BJ (cell line): ENCODE measurements at regions not wholly inside any gene's neighbourhood (a gene's known extent, or its start where the extent isn't known, plus 50 kb on each side); places are given as distances from the start of the nearest gene placed in this dataset.

Experiments used
- CTCF ChIA-PET: fragments of 350-600 bp; formaldehyde crosslinking; extraction: SDS; loops from one replicate; lab custom pipeline; 2021; ENCODE audit warnings: antibody characterized with exemption, inconsistent platforms; lab: Yijun Ruan, JAX
- POLR2A ChIA-PET: fragments of 300-600 bp; sonication (Branson Sonifier 250); formaldehyde crosslinking; extraction: SDS; loops from one replicate; lab custom pipeline; 2021; ENCODE audit warnings: antibody characterized with exemption; lab: Charles Lee
- DNase-seq: peaks from one replicate; pipeline ENCODE4 v3.0.0-alpha.2; 2011; ENCODE audit warnings: low read depth
- H3K27me3 ChIP-seq: 2 replicates; pipeline ENCODE4 v1.6.0; 2011; ENCODE audit warnings: low read length; ENCODE audit not compliant: control insufficient read depth, insufficient read depth
- H3K36me3 ChIP-seq: 2 replicates; pipeline ENCODE4 v1.5.1; 2011; ENCODE audit warnings: low read length; ENCODE audit not compliant: control insufficient read depth, insufficient read depth
- H3K4me3 ChIP-seq: 2 replicates; pipeline ENCODE4 v1.5.1; 2011; ENCODE audit warnings: low read depth, mild to moderate bottlenecking, control low read depth, low read length
- CTCF ChIP-seq: IDR thresholded peaks from 2 replicates; pipeline ENCODE4 v1.5.1; 2011; ENCODE audit warnings: low read depth, mild to moderate bottlenecking, control low read depth, inconsistent platforms, low read length, moderate library complexity; ENCODE audit not compliant: insufficient read depth

DNA sequence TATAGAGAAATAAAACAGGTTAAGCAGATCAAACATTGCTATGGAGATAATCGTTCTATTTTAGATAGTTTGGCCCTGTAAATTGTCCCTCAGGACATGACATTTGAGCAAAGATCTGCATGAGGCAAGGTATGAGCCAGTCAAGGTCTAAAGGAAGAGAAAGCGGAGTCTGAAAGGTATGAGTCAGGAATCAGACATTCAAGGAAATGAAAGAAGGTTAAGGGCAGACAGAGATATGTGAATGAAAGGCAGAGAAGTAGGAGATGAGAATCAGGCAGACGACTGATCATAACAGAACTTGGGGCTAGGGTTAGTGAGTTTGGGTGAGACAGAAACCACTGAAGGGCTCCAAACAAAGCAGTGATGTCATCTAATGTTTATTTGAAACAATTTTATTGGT, 775.8 kb downstream of the MAFB start:
- POLR2A ChIA-PET = no interaction called here
- Histone ChIP-seq H3K4me3 (no peak overlapping the region), H3K36me3 (no peaks in the 10 kb centered on the region), H3K27me3 (no peaks in the 10 kb centered on the region; the same call in 1 of the 2 replicates)
- CTCF ChIA-PET = no interaction called here
- no peak for TF ChIP-seq CTCF
- no peak for DNase-seq

DNA sequence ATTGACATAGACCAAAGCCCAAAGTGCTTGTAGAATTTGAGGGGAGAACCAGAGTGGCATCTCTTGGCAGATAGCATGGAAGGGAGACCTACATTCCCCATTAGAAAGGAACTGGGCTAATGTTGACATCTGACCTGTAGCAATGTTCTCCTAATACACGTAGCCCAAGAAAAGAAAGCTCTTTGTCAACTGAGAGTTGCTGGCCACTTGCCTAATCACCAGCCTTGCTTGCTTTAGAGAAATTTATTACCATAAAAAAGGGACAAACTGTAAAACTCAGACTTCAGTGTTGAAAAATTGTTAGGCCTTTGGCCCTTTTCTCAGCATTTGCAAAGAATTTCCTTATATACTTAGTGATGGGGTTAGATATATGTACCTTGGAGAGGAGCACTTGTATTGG, 777.5 kb downstream of the MAFB start:
- CTCF ChIA-PET = no interaction called here
- Histone ChIP-seq H3K4me3 (no peak overlapping the region), H3K27me3 (no peaks in the 10 kb centered on the region; the same call in 1 of the 2 replicates), H3K36me3 (no peaks in the 10 kb centered on the region)
- no peak for TF ChIP-seq CTCF
- POLR2A ChIA-PET = no interaction called here
- DNase-seq = no peak

DNA sequence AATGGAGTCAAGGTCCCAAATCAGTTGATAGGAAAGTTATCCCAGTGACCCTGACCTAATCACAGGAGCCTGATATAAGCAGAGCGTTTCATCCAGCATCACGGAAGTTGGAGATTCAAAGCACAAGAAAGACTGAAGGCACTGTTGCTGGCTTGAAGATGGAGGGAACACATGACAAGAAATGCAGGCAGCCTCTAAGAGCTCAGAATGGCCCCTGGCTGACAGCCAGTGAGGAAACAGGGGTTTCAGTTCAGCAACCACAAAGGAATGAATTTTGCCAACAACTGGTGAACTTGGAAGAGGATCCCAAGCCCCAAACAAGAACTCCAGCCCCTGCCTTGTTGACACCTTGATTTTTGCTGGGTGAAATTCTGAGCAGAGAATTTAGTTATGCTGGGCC, 778.5 kb downstream of the MAFB start:
- Histone ChIP-seq H3K36me3 (no peaks in the 10 kb centered on the region), H3K27me3 (no peaks in the 10 kb centered on the region; the same call in 1 of the 2 replicates), H3K4me3 (no peak overlapping the region)
- ChIA-PET POLR2A (no interaction called here), CTCF (no interaction called here)
- TF ChIP-seq CTCF = no peak
- no peak for DNase-seq

GRCh38 chr20:39909447-39909846, 779.6 kb downstream of the MAFB start:
- Histone ChIP-seq H3K27me3 (no peaks in the 10 kb centered on the region; the same call in none of the 2 replicates), H3K4me3 (no peak overlapping the region), H3K36me3 (no peaks in the 10 kb centered on the region)
- no peak for DNase-seq
- ChIA-PET POLR2A (no interaction called here), CTCF (no interaction called here)
- TF ChIP-seq CTCF = no peak

- ChIA-PET CTCF (no interaction called here), POLR2A (no interaction called here)
- Histone ChIP-seq H3K27me3 (no peaks in the 10 kb centered on the region; the same call in none of the 2 replicates), H3K4me3 (no peak overlapping the region), H3K36me3 (no peaks in the 10 kb centered on the region)
- TF ChIP-seq CTCF = no peak
- no peak for DNase-seq
These were observed 784.4 kb downstream of the MAFB start for GRCh38 chr20:39904476-39905112.
